GM23338 (cell line): ENCODE measurements at regions not wholly inside any gene's neighbourhood (a gene's known extent, or its start where the extent isn't known, plus 50 kb on each side); places are given as distances from the start of the nearest gene placed in this dataset.

Experiments used
- ATAC-seq: fragments of 200-7000 bp; cut with Tn5 transposase; 3 replicates; pipeline ENCODE4 v1.9.1; 2020
- DNase-seq: peaks from one replicate; pipeline ENCODE4 v3.0.0-alpha.2; 2015; ENCODE audit warnings: low spot score
- H2AFZ ChIP-seq: fragments of 200-600 bp; sonication (generic); 2 replicates; pipeline ENCODE4 v1.8.0; 2016; ENCODE audit warnings: antibody characterized with exemption, mild to moderate bottlenecking, moderate library complexity
- H3F3A ChIP-seq: fragments of 200-600 bp; sonication (generic); replicated peaks from 2 replicates; pipeline ENCODE4 v1.8.0; 2017; ENCODE audit warnings: antibody characterized with exemption, mixed run types, low read depth
- H3K27ac ChIP-seq: fragments of 200-600 bp; sonication (generic); 2 replicates; pipeline ENCODE4 v1.6.1; 2016; ENCODE audit warnings: low read depth
- H3K27me3 ChIP-seq: fragments of 200-600 bp; sonication (generic); 2 replicates; pipeline ENCODE4 v1.8.0; 2016; ENCODE audit warnings: mild to moderate bottlenecking, mixed run types, moderate library complexity; ENCODE audit not compliant: insufficient read depth
- H3K36me3 ChIP-seq: fragments of 200-600 bp; sonication (generic); 2 replicates; pipeline ENCODE4 v1.8.0; 2016; ENCODE audit warnings: mild to moderate bottlenecking; ENCODE audit not compliant: insufficient read depth
- H3K4me1 ChIP-seq: fragments of 200-600 bp; sonication (generic); 2 replicates; pipeline ENCODE4 v1.8.0; 2016; ENCODE audit warnings: mild to moderate bottlenecking, moderate library complexity; ENCODE audit not compliant: insufficient read depth
- H3K4me2 ChIP-seq: fragments of 200-600 bp; sonication (generic); 2 replicates; pipeline ENCODE4 v1.7.1; 2017; ENCODE audit warnings: mixed run types
- H3K4me3 ChIP-seq: fragments of 200-600 bp; sonication (generic); 2 replicates; pipeline ENCODE4 v1.6.1; 2016; ENCODE audit warnings: mixed run types
- H3K79me2 ChIP-seq: fragments of 200-600 bp; sonication (generic); replicated peaks from 2 replicates; pipeline ENCODE4 v1.8.0; 2017; ENCODE audit warnings: mild to moderate bottlenecking; ENCODE audit not compliant: insufficient read depth
- H3K9me2 ChIP-seq: fragments of 200-600 bp; sonication (generic); 2 replicates; pipeline ENCODE4 v1.8.0; 2017; ENCODE audit not compliant: insufficient read depth
- H4K20me1 ChIP-seq: fragments of 200-600 bp; sonication (generic); replicated peaks from 2 replicates; pipeline ENCODE4 v1.8.0; 2017; ENCODE audit warnings: mild to moderate bottlenecking; ENCODE audit not compliant: insufficient read depth
- H3K27ac Mint-ChIP-seq: 2 replicates; pipeline ENCODE4 v1.8.0; 2020; ENCODE audit warnings: inconsistent platforms, mild to moderate bottlenecking, moderate library complexity, mixed read lengths
- H3K27me3 Mint-ChIP-seq: 3 replicates; pipeline ENCODE4 v1.8.0; 2022; ENCODE audit warnings: low read depth, mild to moderate bottlenecking, moderate library complexity, mixed read lengths, inconsistent platforms; ENCODE audit not compliant: insufficient read depth, poor library complexity
- H3K36me3 Mint-ChIP-seq: 3 replicates; pipeline ENCODE4 v1.8.0; 2021; ENCODE audit warnings: low read depth, mild to moderate bottlenecking, inconsistent platforms, moderate library complexity, mixed read lengths
- H3K4me1 Mint-ChIP-seq: 3 replicates; pipeline ENCODE4 v1.8.0; 2020; ENCODE audit warnings: mild to moderate bottlenecking, inconsistent platforms, mixed read lengths
- H3K4me3 Mint-ChIP-seq: 3 replicates; pipeline ENCODE4 v1.8.0; 2021; ENCODE audit warnings: moderate library complexity, mild to moderate bottlenecking, inconsistent platforms, mixed read lengths
- H3K9me3 Mint-ChIP-seq: 3 replicates; pipeline ENCODE4 v1.8.0; 2020; ENCODE audit warnings: moderate library complexity, mild to moderate bottlenecking, inconsistent platforms, mixed read lengths
- JUNB ChIP-seq: IDR thresholded peaks from one replicate; pipeline ENCODE4 v1.6.1; 2016; ENCODE audit warnings: antibody characterized with exemption; ENCODE audit not compliant: unreplicated experiment
- REST ChIP-seq: IDR thresholded peaks from one replicate; pipeline ENCODE4 v1.6.1; 2018; ENCODE audit warnings: antibody characterized with exemption; ENCODE audit not compliant: unreplicated experiment
- ZNF331 ChIP-seq: fragments of 250-450 bp; sonication (Bioruptor Pico); IDR thresholded peaks from 2 replicates; pipeline ENCODE4 v1.5.0; 2020; ENCODE audit warnings: low read depth, mild to moderate bottlenecking, moderate library complexity
- ZNF462 ChIP-seq: fragments of 250-450 bp; sonication (Bioruptor Pico); IDR thresholded peaks from 2 replicates; pipeline ENCODE4 v1.5.0; 2020; ENCODE audit warnings: mild to moderate bottlenecking, moderate library complexity

DNA sequence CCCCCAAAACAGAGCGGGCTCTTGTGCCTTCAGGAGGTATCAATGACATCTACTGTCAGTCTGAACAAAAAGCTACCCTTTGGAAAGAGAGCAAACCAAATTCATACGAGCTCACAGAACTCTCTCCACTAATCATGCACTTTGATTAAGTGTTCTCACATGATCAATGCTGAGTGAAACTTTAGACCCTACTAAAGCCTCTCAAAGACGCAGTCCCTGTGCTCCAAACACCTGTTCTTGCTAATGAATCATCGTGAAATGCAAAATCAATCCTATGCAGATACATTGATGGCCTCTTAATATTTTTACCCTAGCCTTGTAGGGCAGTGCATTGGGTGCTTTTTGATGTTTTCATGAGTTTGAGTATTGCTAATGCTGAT is 113.4 kb downstream of the ZBTB18 start (continued):
- TF ChIP-seq ZNF462 (CRISPR knock-in tag) (no peak), REST (no peak)

DNA sequence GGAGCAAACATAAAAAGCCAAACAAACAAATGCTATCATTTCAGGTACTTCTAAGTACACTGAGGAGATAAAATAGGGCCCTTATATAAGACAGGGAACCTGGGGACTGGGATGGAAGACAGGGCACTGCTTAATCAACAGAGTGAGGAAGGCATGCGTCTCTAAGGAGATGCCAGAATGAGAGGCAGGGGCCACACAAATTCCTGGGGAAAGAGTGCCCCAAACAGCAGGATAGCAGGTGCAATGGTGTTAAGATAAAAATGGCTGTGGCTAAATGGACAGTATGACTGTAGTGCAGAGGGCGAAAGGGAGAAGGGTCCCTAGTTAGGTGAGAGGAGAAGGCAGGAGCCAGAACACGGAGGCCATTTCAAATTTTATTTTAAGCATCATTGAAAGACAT is 113.9 kb downstream of the ZBTB18 start:
- H3K9me3 Mint-ChIP-seq = no peaks in the 10 kb centered on the region
- peaks cover 22% of the 10 kb centered on the region; the same call in 1 of the 2 replicates for H3K9me2 ChIP-seq
- H3K27ac ChIP-seq = no peak overlapping the region
- no peaks in the 10 kb centered on the region for H3K27me3 ChIP-seq
- TF ChIP-seq JUNB (no peak), ZNF331 (no peak)
- H2AFZ ChIP-seq = no peak overlapping the region
- H3K4me3 ChIP-seq = no peak overlapping the region
- H3K4me2 ChIP-seq = no peak overlapping the region
- no peaks in the 10 kb centered on the region for H4K20me1 ChIP-seq
- H3K4me1 Mint-ChIP-seq = peaks cover 14% of the 10 kb centered on the region
- H3F3A ChIP-seq = no peaks in the 10 kb centered on the region
- H3K27ac Mint-ChIP-seq = no peak overlapping the region
- peaks cover 2% of the 10 kb centered on the region; the same call in 1 of the 3 replicates for H3K36me3 Mint-ChIP-seq
- H3K27me3 Mint-ChIP-seq = no peaks in the 10 kb centered on the region
- no peak overlapping the region for H3K4me3 Mint-ChIP-seq
- no peaks in the 10 kb centered on the region for H3K36me3 ChIP-seq
- peaks cover 24% of the 10 kb centered on the region for H3K4me1 ChIP-seq
- ATAC-seq (no peak), DNase-seq (no peak)
- H3K79me2 ChIP-seq = no peaks in the 10 kb centered on the region
